Astrocyte of the cerebellum (primary cell): ENCODE measurements at regions not wholly inside any gene's neighbourhood (a gene's known extent, or its start where the extent isn't known, plus 50 kb on each side); places are given as distances from the start of the nearest gene placed in this dataset.

ENCODE experiments used
- DNase-seq: peaks from one replicate; pipeline ENCODE4 v3.0.0-alpha.2; 2011; ENCODE audit warnings: low read depth
- H3K4me3 ChIP-seq: 2 replicates; pipeline ENCODE4 v1.5.1; 2011; ENCODE audit warnings: mild to moderate bottlenecking, low read depth, low read length, moderate library complexity
- CTCF ChIP-seq: IDR thresholded peaks from 2 replicates; pipeline ENCODE4 v1.5.1; 2012; ENCODE audit warnings: low read length, low read depth, moderate library complexity, mild to moderate bottlenecking; ENCODE audit errors: missing control alignments
- in situ Hi-C: cut with HindIII; loops from 2 replicates; pipeline ENCODE4 v1.10.0; 2017; ENCODE audit warnings: low sequenced_read_pairs

- TF ChIP-seq CTCF, result no peak
- no peak for DNase-seq
- H3K4me3 ChIP-seq, result no peak overlapping the region
- in situ Hi-C loops, result no loop called here
Observed at GRCh38 chr12:23006413-23006812, 381.4 kb downstream of the ETNK1 start.

GRCh38 chr12:23008623-23009022 is 383.7 kb downstream of the ETNK1 start:
- no peak for TF ChIP-seq CTCF
- in situ Hi-C loops, result no loop called here
- DNase-seq, result no peak
- no peak overlapping the region for H3K4me3 ChIP-seq

- DNase-seq, result peak; percentile 3
- no peak overlapping the region for H3K4me3 ChIP-seq
- in situ Hi-C loops, result no loop called here
- TF ChIP-seq CTCF, result peak; percentile 5
Observed at GRCh38 chr12:23014749-23015148, 389.8 kb downstream of the ETNK1 start.

- no peak for DNase-seq
- in situ Hi-C loops, result no loop called here
- H3K4me3 ChIP-seq, result no peak overlapping the region
- no peak for TF ChIP-seq CTCF
Observed at GRCh38 chr12:23025372-23026016, 400.5 kb downstream of the ETNK1 start.

- TF ChIP-seq CTCF, result no peak
- no peak overlapping the region for H3K4me3 ChIP-seq
- in situ Hi-C loops, result no loop called here
- no peak for DNase-seq
Observed at GRCh38 chr12:23028158-23028802, 403.3 kb downstream of the ETNK1 start.

- in situ Hi-C loops, result no loop called here
- no peak overlapping the region for H3K4me3 ChIP-seq
- no peak for TF ChIP-seq CTCF
Observed at GRCh38 chr12:23029185-23029584, 404.2 kb downstream of the ETNK1 start.

GRCh38 chr12:23039834-23040233 is 414.9 kb downstream of the ETNK1 start:
- no peak for TF ChIP-seq CTCF
- DNase-seq, result no peak
- in situ Hi-C loops, result no loop called here
- no peak overlapping the region for H3K4me3 ChIP-seq

More at GRCh38 chr12:23029185-23029584, 404.2 kb downstream of the ETNK1 start:
- DNase-seq, result no peak
